H7 (cell line): ENCODE measurements at regions not wholly inside any gene's neighbourhood (a gene's known extent, or its start where the extent isn't known, plus 50 kb on each side); places are given as distances from the start of the nearest gene placed in this dataset.

Experiments
- DNase-seq: peaks from one replicate; pipeline ENCODE4 v3.0.0; 2012
- H3K27me3 ChIP-seq: 2 replicates; pipeline ENCODE4 v1.6.0; 2011; ENCODE audit warnings: mild to moderate bottlenecking, low read length; ENCODE audit not compliant: control insufficient read depth, insufficient read depth
- H3K36me3 ChIP-seq: replicated peaks from 2 replicates; pipeline ENCODE4 v1.5.1; 2011; ENCODE audit warnings: low read length; ENCODE audit not compliant: control insufficient read depth, insufficient read depth
- H3K4me3 ChIP-seq: 2 replicates; pipeline ENCODE4 v1.5.1; 2011; ENCODE audit warnings: low read depth, mild to moderate bottlenecking, control low read depth, low read length, moderate library complexity; ENCODE audit not compliant: insufficient read depth

DNA sequence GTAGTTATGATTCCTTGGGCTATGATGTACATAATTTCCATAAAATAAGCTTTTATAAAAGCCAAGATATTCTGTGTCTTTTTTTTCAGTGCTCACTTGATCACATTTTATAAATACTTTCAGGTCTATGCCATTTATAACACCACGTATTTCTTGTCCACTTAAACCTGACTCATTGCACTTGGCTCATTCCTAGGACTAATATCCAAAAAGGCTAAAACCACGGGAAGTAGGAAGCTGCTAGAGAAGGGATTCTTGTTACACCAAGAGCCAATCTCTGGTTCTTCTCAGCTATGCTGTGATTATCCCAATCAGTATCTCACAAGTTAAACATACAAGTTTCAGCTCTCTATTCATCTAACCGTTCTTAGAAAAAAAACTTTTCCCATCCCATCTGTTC, 80.4 kb upstream of the CDH6 start:
- Histone ChIP-seq H3K36me3 (no peaks in the 10 kb centered on the region), H3K4me3 (no peak overlapping the region), H3K27me3 (no peaks in the 10 kb centered on the region)
- DNase-seq: no peak

DNA sequence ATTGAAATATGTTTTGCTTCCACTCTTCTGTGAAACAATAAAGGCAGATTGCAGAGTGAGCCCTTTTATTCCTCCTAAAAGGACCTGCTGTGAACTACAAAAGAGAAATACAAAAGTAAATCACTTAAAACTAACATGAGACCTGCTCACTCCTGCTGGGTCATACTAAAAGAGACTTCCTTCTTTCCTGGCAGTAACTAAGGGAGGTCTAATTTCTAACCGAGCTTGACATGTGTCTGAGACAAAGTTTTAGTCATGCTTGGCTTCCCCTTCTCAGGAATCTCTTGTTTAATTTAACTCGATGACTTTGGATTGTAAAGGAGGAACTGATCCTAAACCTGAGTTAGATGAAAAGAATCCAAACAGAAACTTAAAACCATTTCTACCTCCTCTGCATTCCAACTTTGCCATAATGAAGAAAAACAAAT, 86.4 kb upstream of the CDH6 start:
- Histone ChIP-seq H3K27me3 (no peaks in the 10 kb centered on the region), H3K4me3 (no peak overlapping the region), H3K36me3 (no peaks in the 10 kb centered on the region)
- peak; percentile 2 for DNase-seq

DNA sequence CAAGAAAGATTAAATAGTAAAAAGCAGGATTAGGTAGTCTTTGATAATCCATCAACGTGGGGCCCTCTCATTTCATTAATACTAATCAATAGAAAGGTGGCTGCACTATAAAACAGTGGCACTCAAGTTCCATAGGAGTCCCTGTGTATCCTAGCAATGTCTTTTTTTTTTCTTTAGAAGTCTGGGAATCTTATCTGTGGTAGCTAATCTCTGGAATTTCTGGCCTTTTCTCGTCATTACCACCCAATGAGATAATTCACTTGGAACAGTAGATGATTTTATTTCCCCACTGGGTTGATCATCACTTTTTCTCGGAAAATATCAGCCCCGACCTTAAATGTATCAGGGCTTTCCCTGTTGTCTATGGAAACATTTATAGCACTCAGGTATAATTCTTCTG, 86.8 kb upstream of the CDH6 start:
- no peak overlapping the region for H3K4me3 ChIP-seq
- H3K36me3 ChIP-seq: no peaks in the 10 kb centered on the region
- no peaks in the 10 kb centered on the region for H3K27me3 ChIP-seq
- DNase-seq: no peak

DNA sequence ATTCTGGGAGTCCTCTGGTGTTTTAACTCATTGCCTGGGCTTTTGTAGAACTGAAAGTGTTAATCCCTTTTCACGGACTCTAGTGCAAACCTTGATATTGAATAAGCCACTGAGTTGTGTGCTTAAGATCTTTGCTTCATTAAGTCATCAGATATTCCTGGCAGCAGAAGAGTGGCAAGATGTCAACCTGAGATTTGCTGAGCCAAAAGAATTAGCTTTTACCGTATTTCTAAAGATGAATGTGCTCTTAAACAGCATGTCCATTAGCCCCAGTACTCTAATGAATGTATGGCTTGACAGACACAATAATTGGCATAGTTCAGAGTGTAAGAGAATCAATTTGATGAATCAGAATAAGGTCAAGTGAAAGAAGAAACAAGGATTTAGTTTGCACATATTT, 87.2 kb upstream of the CDH6 start:
- H3K4me3 ChIP-seq: no peak overlapping the region
- no peaks in the 10 kb centered on the region for H3K27me3 ChIP-seq
- H3K36me3 ChIP-seq: no peaks in the 10 kb centered on the region
- DNase-seq: no peak

DNA sequence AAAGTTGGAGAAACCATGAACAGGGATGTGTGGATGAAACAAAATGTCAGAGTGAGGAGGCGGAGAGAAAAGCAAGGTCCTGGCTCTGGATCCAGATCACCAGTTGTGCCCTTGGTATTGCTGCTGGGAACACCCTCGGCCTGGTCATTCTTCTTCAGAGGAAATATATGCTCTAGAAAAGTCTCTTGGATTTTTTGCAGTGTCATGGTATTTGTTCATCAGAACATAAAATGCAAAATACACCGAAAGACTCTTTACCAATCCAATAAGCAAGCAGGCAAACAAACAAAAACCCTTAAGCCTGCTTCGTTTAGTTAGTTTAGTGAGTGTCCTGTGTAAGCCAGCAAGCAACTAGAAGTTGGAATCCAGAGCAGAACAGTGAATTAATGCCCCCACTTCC, 88.7 kb upstream of the CDH6 start:
- no peaks in the 10 kb centered on the region for H3K36me3 ChIP-seq
- DNase-seq: no peak
- H3K4me3 ChIP-seq: no peak overlapping the region
- no peaks in the 10 kb centered on the region for H3K27me3 ChIP-seq

DNA sequence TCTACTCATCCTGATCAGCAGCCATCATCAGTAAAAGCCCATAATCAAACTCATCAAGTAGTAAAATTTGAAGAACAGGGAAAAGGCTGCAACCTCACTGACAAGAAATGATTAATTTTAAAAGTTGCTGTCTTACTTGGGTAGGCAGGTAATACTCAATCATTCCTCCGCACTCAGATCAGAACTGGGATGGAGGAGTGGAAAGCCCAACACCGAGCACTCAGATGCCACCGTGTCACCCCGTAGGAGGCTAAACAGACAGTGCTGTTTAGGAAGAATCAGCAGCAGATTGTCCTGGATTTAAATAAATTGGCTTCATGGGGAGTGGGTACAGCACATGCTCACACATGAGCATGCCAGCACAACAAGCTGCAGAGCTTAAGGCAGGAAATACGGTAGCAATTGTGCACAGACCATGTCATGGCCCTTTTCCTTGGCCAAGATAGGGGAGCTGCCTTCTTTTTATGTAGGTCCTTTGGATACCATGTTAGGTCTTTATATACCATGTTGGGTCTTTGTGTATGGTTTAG, 92.6 kb upstream of the CDH6 start:
- Histone ChIP-seq H3K36me3 (no peaks in the 10 kb centered on the region), H3K4me3 (no peak overlapping the region), H3K27me3 (no peaks in the 10 kb centered on the region)
- no peak for DNase-seq

DNA sequence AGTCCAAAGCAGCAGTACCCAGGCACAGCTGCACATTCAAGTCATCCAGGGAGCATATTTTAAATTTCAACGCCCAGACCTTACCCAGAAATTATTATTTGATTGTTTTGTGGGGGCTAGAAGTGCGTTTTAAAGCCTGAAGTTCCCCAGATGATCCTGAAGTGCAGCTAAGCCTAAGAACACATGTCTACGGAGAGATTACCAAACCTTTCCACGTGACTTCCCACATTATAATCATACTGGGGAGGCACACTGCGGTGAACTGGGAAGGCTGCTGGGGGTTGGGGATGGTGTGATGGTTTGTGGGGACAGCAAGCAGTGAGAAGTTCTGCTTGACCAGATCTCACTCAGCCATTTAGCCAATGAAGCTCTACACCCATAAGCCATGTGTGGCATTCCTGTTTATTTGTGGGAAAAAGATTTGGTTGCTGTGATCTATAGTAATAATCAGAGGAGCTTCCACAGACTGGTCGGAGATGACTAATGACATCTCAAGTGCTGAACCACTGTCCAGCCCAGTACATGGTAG, 93.4 kb upstream of the CDH6 start:
- Histone ChIP-seq H3K27me3 (no peaks in the 10 kb centered on the region), H3K4me3 (no peak overlapping the region), H3K36me3 (no peaks in the 10 kb centered on the region)
- DNase-seq: no peak

DNA sequence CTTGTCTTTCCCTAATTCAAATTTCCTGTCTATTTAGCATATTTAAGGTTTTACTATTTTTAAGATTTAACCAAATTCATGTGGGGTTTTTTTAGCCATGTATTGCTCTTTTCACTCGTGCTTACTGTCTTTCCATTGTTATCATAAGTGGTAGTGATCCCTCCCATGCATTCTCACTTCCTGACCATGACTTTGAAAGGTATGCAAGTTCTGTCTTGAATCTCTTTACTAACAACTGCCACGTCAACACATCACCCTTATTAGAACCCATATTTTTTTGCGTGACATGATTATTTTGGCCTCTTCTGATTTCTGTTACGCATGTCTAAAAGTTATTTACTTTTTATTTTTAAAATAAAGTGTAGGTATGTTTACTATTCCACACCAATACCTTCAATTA, 94.7 kb upstream of the CDH6 start:
- H3K27me3 ChIP-seq: no peaks in the 10 kb centered on the region

DNA sequence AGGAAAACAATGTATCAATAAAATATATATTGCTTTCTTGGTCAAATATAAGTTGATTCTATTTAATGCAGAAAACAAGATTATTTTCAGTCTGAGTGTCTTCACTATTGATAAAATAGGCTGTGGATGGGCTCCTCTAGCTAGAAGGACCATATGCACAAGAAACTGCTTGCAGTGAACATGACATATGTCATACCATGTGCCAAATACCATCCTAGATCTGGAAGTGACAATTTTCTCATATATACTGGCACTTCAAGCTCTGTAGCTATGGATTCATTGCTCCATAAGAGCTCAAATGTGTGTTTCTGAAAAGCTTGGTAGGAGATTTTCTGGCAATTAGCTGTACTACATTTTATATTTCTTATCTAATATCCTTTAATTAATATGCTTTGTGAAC, 95.6 kb upstream of the CDH6 start:
- no peak overlapping the region for H3K4me3 ChIP-seq
- H3K27me3 ChIP-seq: no peaks in the 10 kb centered on the region
- no peak for DNase-seq
- H3K36me3 ChIP-seq: no peaks in the 10 kb centered on the region

More for the DNA sequence above, 94.7 kb upstream of the CDH6 start:
- DNase-seq: no peak
- Histone ChIP-seq H3K36me3 (no peaks in the 10 kb centered on the region), H3K4me3 (no peak overlapping the region)

DNA sequence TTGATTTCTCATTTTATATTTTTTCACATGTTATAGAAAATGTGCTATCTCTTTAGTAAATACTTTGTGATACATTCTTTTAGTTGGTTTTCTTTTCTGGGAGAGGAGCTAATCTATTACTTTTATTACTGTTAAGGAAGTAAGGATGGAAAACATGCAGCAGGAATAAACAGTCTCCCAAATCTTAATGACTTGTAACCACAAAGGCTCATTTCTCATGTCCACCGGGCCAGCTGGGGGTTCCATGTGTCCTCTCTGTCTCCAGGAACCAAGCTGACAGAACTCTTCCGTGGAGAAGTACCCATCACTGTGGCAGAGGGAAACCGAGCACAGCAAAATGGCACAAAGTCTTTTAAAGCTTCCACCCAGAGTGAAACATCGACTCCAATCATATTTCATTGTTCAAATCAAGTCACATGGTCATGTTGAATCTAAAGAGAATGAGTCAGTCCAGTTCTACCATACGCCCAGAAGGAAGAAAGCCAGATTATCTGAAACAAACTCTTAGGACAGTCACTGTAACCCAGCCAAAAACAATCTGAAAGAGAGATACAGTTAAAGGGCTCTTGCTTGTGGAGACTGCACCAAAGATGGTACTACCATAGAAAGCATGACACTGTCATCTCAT, 97.1 kb upstream of the CDH6 start:
- no peaks in the 10 kb centered on the region for H3K36me3 ChIP-seq
- no peak overlapping the region for H3K4me3 ChIP-seq
- DNase-seq: no peak
- no peaks in the 10 kb centered on the region for H3K27me3 ChIP-seq

DNA sequence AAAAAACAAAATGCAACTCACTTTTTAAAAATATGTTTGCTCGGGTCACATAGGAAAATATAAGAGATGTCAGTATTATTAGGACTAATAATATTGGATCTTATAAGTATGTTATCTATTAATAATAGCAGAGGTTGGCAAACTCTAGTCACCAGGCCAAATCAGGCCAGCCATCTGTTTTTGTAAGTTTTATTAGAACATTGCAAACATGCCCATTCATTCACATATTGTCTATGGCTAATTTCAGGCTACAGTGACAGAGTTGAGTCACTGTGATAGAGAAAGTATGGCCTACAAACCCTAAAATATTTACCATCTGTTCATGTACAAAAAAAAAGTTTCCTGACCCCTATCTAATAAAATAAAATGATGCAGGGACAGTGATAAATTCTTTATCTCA, 97.7 kb upstream of the CDH6 start:
- no peak for DNase-seq

DNA sequence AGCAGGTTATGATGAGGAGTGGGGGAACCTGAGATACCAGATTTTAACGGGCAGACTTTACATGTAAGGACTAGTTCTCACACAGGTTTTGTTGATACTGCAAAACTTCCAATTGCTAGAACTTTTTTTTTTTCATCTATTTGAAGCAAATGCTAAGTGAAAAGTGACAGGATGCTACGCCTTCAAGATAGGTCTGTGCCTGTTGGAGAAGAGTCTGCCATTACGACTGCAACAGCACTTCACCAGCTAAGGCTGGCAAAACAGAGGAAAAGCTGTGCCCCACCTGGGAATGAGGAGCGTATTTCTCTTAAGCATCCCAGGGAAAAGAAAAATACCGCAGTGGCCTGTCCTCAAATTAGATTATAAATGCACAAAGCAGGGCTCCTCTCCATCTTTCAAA, 102.0 kb upstream of the CDH6 start:
- no peak for DNase-seq
- Histone ChIP-seq H3K36me3 (no peaks in the 10 kb centered on the region), H3K4me3 (no peak overlapping the region), H3K27me3 (no peaks in the 10 kb centered on the region)

More for the DNA sequence above, 97.7 kb upstream of the CDH6 start:
- H3K4me3 ChIP-seq: no peak overlapping the region
- H3K27me3 ChIP-seq: no peaks in the 10 kb centered on the region
- H3K36me3 ChIP-seq: no peaks in the 10 kb centered on the region

DNA sequence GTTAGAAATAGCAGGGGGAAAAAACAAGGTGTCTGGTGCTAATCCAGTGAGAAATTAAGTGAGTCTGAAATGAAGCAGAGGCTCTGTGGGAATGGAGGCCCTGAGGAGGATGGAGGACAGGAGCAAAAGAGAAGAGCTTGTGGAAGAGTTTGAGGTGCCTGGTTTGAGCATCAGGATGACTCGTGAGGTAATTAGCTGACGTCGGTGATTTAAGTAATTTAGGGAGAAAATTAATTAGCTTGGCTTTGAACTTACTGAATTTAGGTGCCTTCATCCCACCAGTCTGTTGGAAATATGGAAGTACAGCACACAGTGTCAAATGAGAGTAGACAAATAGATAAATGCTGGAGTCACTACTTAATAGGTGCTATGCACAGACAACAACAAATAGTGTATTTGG, 103.0 kb upstream of the CDH6 start:
- no peaks in the 10 kb centered on the region for H3K27me3 ChIP-seq
- H3K36me3 ChIP-seq: no peaks in the 10 kb centered on the region
- no peak for DNase-seq
- no peak overlapping the region for H3K4me3 ChIP-seq

DNA sequence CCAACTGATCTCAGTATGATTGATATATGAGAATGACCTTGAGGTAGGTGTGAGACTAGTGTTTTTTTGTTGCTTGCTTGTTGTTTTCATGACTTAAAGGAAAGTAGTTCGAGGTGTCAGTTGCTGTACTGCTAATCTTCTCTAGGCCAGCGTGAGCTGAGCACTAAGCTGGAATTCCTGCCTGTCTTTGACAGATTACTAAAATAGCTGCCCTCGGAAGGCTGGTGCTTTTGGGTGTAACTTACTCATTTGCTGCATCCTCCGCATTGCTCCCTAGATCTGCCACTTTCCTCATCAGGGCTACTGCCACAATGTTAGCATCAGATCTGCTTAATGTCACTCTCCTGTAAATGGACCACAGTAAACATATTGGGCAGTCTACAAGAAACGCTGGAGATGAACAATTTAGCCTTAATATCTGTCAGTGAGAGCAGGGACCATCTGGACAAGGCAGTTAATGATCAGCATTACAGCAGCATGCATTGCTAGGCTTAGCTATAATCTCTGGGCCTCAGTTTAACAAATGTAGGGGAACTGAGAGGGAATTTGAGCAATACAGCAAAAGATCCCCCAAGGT, 106.6 kb upstream of the CDH6 start:
- no peak for DNase-seq
- Histone ChIP-seq H3K36me3 (no peaks in the 10 kb centered on the region), H3K27me3 (no peaks in the 10 kb centered on the region), H3K4me3 (no peak overlapping the region)

DNA sequence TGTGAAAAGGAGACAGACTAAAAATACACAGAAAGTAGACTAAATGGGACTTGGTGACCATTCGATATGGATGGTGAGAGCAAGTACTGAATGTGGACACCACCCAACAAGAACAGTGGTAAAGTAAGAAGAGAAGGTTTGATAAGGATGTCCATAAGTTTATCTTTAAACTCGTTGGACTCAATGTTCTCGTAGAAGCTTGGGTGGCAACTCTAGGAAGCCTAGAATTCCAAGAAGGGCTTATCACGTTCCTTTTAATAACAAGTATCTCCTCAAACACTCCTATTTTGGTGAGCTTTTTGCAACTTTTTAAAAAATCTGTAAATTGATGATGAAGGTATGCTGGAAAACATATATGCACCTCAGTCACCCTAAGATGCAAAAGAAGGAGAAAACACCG, 108.6 kb upstream of the CDH6 start:
- Histone ChIP-seq H3K36me3 (no peaks in the 10 kb centered on the region), H3K4me3 (no peak overlapping the region), H3K27me3 (no peaks in the 10 kb centered on the region)
- DNase-seq: no peak
